ENCODE measurements at regions not wholly inside any gene's neighbourhood (a gene's known extent, or its start where the extent isn't known, plus 50 kb on each side); places are given as distances from the start of the nearest gene placed in this dataset.

DNA sequence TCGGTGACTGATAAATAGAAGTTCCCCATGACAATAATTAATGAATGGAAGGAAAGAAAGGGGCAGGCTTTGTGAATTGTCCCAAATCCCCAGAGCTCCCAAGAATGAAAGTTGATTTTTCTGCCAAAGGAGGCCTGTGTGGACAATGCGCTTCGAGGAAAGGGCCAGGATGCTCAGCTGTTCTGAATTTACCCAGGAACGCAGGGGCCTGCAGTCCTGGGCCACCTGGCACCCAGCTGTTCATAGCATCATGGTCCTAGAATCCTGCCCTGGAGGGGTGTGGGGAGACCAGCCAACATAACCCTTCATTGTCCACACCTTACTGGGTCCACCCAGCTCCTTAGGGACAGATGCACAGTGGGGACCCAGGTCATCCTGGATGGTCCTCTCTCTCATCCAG lies 587.5 kb downstream of the BCL11B start:
- TF ChIP-seq, protein P1, sequence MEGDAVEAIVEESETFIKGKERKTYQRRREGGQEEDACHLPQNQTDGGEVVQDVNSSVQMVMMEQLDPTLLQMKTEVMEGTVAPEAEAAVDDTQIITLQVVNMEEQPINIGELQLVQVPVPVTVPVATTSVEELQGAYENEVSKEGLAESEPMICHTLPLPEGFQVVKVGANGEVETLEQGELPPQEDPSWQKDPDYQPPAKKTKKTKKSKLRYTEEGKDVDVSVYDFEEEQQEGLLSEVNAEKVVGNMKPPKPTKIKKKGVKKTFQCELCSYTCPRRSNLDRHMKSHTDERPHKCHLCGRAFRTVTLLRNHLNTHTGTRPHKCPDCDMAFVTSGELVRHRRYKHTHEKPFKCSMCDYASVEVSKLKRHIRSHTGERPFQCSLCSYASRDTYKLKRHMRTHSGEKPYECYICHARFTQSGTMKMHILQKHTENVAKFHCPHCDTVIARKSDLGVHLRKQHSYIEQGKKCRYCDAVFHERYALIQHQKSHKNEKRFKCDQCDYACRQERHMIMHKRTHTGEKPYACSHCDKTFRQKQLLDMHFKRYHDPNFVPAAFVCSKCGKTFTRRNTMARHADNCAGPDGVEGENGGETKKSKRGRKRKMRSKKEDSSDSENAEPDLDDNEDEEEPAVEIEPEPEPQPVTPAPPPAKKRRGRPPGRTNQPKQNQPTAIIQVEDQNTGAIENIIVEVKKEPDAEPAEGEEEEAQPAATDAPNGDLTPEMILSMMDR (IDR thresholded peaks at IDR 0.05; ENCODE audit: poor library complexity), result no peak
- TF ChIP-seq EZH2phosphoT487 (IDR thresholded peaks at IDR 0.05; ENCODE audit: low read depth, severe bottlenecking, unreplicated experiment), result no peak
- no peak for TF ChIP-seq EZH2 (IDR thresholded peaks at IDR 0.05; ENCODE audit: borderline replicate concordance)
